DND-41 (cell line): ENCODE measurements at regions not wholly inside any gene's neighbourhood (a gene's known extent, or its start where the extent isn't known, plus 50 kb on each side); places are given as distances from the start of the nearest gene placed in this dataset.

Experiments
- ATAC-seq: fragments of 200-7000 bp; cut with Tn5 transposase; 3 replicates; pipeline ENCODE4 v1.9.1; 2021; ENCODE audit warnings: low read depth; ENCODE audit not compliant: insufficient read depth
- DNase-seq: peaks from one replicate; pipeline ENCODE4 v3.0.0-alpha.2; 2020
- H2AFZ ChIP-seq: 2 replicates; pipeline ENCODE4 v1.6.0; 2012; ENCODE audit warnings: low read depth, low read length
- H3K27ac ChIP-seq: 2 replicates; pipeline ENCODE4 v1.5.1; 2012; ENCODE audit warnings: low read length, inconsistent platforms
- H3K27me3 ChIP-seq: fragments of 200-600 bp; sonication (generic); 2 replicates; pipeline ENCODE4 v1.6.0; 2012; ENCODE audit warnings: low read length, mild to moderate bottlenecking, inconsistent platforms; ENCODE audit not compliant: insufficient read depth, poor library complexity
- H3K36me3 ChIP-seq: 2 replicates; pipeline ENCODE4 v1.5.1; 2012; ENCODE audit warnings: low read length, inconsistent platforms; ENCODE audit not compliant: insufficient read depth
- H3K4me1 ChIP-seq: 2 replicates; pipeline ENCODE4 v1.5.1; 2012; ENCODE audit warnings: mild to moderate bottlenecking, low read length; ENCODE audit not compliant: insufficient read depth
- H3K4me2 ChIP-seq: 2 replicates; pipeline ENCODE4 v1.6.0; 2012; ENCODE audit warnings: mild to moderate bottlenecking, moderate library complexity, low read length, inconsistent platforms; ENCODE audit not compliant: insufficient read depth
- H3K4me3 ChIP-seq, 2 experiments: fragments of 200-600 bp in 1 of 2; shearing (Covaris generic) in 1 of 2; 2 replicates each; pipeline ENCODE4 v1.5.1; 2012 to 2016; ENCODE audit warnings: inconsistent platforms in 2 of 2, low read length in 2 of 2, mild to moderate bottlenecking in 2 of 2, low read depth in 1 of 2, moderate library complexity in 1 of 2
- H3K79me2 ChIP-seq: 2 replicates; pipeline ENCODE4 v1.6.0; 2012; ENCODE audit warnings: low read length, inconsistent platforms; ENCODE audit not compliant: insufficient read depth
- H3K9ac ChIP-seq: 2 replicates; pipeline ENCODE4 v1.6.0; 2012; ENCODE audit warnings: low read depth, mild to moderate bottlenecking, inconsistent platforms, low read length, moderate library complexity
- H3K9me3 ChIP-seq: 2 replicates; pipeline ENCODE4 v1.5.1; 2012; ENCODE audit warnings: low read length, moderate library complexity, mild to moderate bottlenecking, inconsistent platforms; ENCODE audit not compliant: insufficient read depth, severe bottlenecking
- H4K20me1 ChIP-seq: 2 replicates; pipeline ENCODE4 v1.6.0; 2012; ENCODE audit warnings: low read length; ENCODE audit not compliant: insufficient read depth
- EZH2 ChIP-seq: IDR thresholded peaks from 3 replicates; pipeline ENCODE4 v1.6.1; 2012; ENCODE audit warnings: borderline replicate concordance, low read depth, mild to moderate bottlenecking, moderate library complexity, low read length, inconsistent platforms; ENCODE audit not compliant: severe bottlenecking
- TF ChIP-seq, protein P1 (sequence below): IDR thresholded peaks from 2 replicates; pipeline ENCODE4 v1.5.1; 2012; ENCODE audit warnings: borderline replicate concordance, low read length, moderate library complexity, mild to moderate bottlenecking; ENCODE audit not compliant: poor library complexity, severe bottlenecking; ENCODE audit errors: extremely low read depth

- H4K20me1 ChIP-seq, result no peaks in the 10 kb centered on the region
- no peak for ATAC-seq
- no peaks in the 10 kb centered on the region for H3K27me3 ChIP-seq
- H3K4me3 ChIP-seq, result no peak overlapping the region
- no peak overlapping the region for H3K27ac ChIP-seq
- TF ChIP-seq, protein P1, sequence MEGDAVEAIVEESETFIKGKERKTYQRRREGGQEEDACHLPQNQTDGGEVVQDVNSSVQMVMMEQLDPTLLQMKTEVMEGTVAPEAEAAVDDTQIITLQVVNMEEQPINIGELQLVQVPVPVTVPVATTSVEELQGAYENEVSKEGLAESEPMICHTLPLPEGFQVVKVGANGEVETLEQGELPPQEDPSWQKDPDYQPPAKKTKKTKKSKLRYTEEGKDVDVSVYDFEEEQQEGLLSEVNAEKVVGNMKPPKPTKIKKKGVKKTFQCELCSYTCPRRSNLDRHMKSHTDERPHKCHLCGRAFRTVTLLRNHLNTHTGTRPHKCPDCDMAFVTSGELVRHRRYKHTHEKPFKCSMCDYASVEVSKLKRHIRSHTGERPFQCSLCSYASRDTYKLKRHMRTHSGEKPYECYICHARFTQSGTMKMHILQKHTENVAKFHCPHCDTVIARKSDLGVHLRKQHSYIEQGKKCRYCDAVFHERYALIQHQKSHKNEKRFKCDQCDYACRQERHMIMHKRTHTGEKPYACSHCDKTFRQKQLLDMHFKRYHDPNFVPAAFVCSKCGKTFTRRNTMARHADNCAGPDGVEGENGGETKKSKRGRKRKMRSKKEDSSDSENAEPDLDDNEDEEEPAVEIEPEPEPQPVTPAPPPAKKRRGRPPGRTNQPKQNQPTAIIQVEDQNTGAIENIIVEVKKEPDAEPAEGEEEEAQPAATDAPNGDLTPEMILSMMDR, result no peak
- no peak for TF ChIP-seq EZH2
- no peak overlapping the region for H3K9ac ChIP-seq
- H3K9me3 ChIP-seq, result no peaks in the 10 kb centered on the region
- H3K4me2 ChIP-seq, result no peak overlapping the region
- no peaks in the 10 kb centered on the region for H3K36me3 ChIP-seq
- DNase-seq, result no peak
- H3K79me2 ChIP-seq, result no peaks in the 10 kb centered on the region
- no peak overlapping the region for H2AFZ ChIP-seq
- no peaks in the 10 kb centered on the region for H3K4me1 ChIP-seq
Observed at GRCh38 chr3:110710603-110711002, 361.0 kb upstream of the NECTIN3 start.

- H3K9ac ChIP-seq, result no peak overlapping the region
- H3K4me1 ChIP-seq, result no peaks in the 10 kb centered on the region
- H3K4me3 ChIP-seq, result no peak overlapping the region
- no peaks in the 10 kb centered on the region for H3K9me3 ChIP-seq
- H3K27ac ChIP-seq, result no peak overlapping the region
- DNase-seq (no peak), ATAC-seq (no peak)
- TF ChIP-seq, protein P1, result no peak
- no peak for TF ChIP-seq EZH2
- no peaks in the 10 kb centered on the region for H4K20me1 ChIP-seq
- H3K36me3 ChIP-seq, result no peaks in the 10 kb centered on the region
- H3K4me2 ChIP-seq, result no peak overlapping the region
- H2AFZ ChIP-seq, result no peak overlapping the region
- H3K27me3 ChIP-seq, result no peaks in the 10 kb centered on the region
- no peaks in the 10 kb centered on the region for H3K79me2 ChIP-seq
Observed at GRCh38 chr3:110711130-110711832, 360.3 kb upstream of the NECTIN3 start.

GRCh38 chr3:110711851-110712516, 359.6 kb upstream of the NECTIN3 start:
- no peaks in the 10 kb centered on the region for H3K9me3 ChIP-seq
- DNase-seq, result no peak
- TF ChIP-seq, protein P1, result no peak
- TF ChIP-seq EZH2, result no peak
- no peak overlapping the region for H3K27ac ChIP-seq
- H3K36me3 ChIP-seq, result no peaks in the 10 kb centered on the region
- H2AFZ ChIP-seq, result no peak overlapping the region
- H3K79me2 ChIP-seq, result no peaks in the 10 kb centered on the region
- no peaks in the 10 kb centered on the region for H4K20me1 ChIP-seq
- no peaks in the 10 kb centered on the region for H3K4me1 ChIP-seq
- H3K4me3 ChIP-seq, result no peak overlapping the region
- no peak for ATAC-seq
- no peak overlapping the region for H3K4me2 ChIP-seq
- no peaks in the 10 kb centered on the region for H3K27me3 ChIP-seq
- no peak overlapping the region for H3K9ac ChIP-seq
